Ovary (tissue), 7 donors: ENCODE measurements at regions not wholly inside any gene's neighbourhood (a gene's known extent, or its start where the extent isn't known, plus 50 kb on each side); places are given as distances from the start of the nearest gene placed in this dataset.

Source experiments
- DNase-seq, 5 donors: peaks; one replicate each; pipeline ENCODE4 v3.0.0-alpha.2; 2019 to 2020
- H3K27ac ChIP-seq, 2 donors: fragments of 200-600 bp; one replicate each; pipeline versions ENCODE4 v1.5.1 to v1.8.0; 2019 to 2022
- H3K27me3 ChIP-seq: fragments of 200-600 bp; one replicate; pipeline ENCODE4 v1.8.0; 2022
- H3K36me3 ChIP-seq: fragments of 200-600 bp; sonication (generic); one replicate; pipeline ENCODE4 v1.5.1; 2019
- H3K4me1 ChIP-seq: one replicate; pipeline ENCODE4 v1.8.1; 2013; ENCODE audit warnings: mild to moderate bottlenecking, moderate library complexity; ENCODE audit not compliant: insufficient read depth
- H3K4me3 ChIP-seq: fragments of 200-600 bp; sonication (generic); one replicate; pipeline ENCODE4 v1.5.1; 2017
- H3K9me3 ChIP-seq, 2 donors: fragments of 200-600 bp in 1 of 2; sonication (generic) in 1 of 2; one replicate each; pipeline versions ENCODE4 v1.5.1 to v1.8.1; 2013 to 2019; ENCODE audit warnings: mild to moderate bottlenecking in 1 of 2, moderate library complexity in 1 of 2
- EP300 ChIP-seq: sonication (generic); formaldehyde crosslinking; IDR thresholded peaks from one replicate; pipeline ENCODE4 v1.6.1; 2017; ENCODE audit warnings: antibody characterized with exemption
- POLR2A ChIP-seq: fragments of 450-650 bp; IDR thresholded peaks from one replicate; pipeline ENCODE4 v1.6.1; 2017; ENCODE audit warnings: antibody characterized with exemption, mild to moderate bottlenecking, moderate library complexity
- WGBS, 3 donors: extraction: QIAGEN DNeasy Blood & Tissue Kit in 1 of 3; methylation state at CpG; one replicate each; pipeline versions ENCODE4 v1.1.5 to v1.1.7; 2013 to 2017; 5-methylcytosine and 5-hydroxymethylcytosine counted together
- intact Hi-C, 4 donors: fragments of 100-400 bp; cut with DNase I; formaldehyde crosslinking; loops; one replicate each; pipeline versions ENCODE4 v1.11.0 to v1.15.1; 2022 to 2023
- TF ChIP-seq, protein P1 (sequence below), 3 donors: fragments of 450-650 bp in 2 of 3; fragments of 200-600 bp in 1 of 3; IDR thresholded peaks; one replicate each; pipeline versions ENCODE4 v1.5.1 to v1.8.0; 2016 to 2022; ENCODE audit warnings: antibody characterized with exemption in 3 of 3, mild to moderate bottlenecking in 1 of 3
- donor health status: DM: no; HTN: no; CAD: no; lungs with moderate emphysema.
- donor health status: DM: no; HTN: no; CAD: no.
- donor health status: Bipolar disorder and iron deficiency.
- donor health status: DM: no; HTN: no; CAD: no.
- donor health status: DM: yes; HTN: yes; CAD: no.

DNA sequence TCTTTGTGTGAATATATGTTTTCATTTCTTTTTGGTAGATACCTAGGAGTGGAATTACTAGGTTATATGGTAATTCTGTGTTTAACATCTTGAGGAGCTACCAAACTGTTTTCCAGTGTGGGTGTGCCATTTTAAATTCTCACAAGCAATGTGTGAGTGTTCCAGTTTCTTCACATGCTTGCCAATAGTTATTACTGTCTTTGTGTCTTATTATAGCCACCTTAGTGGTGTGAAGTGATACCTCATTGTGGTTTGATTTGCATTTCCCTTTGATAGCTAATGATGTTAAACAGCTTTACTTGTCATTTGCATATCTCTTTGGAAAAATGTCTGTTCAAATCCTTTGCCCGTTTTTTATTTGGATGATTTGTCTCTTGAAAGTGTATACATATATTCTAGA lies 513.0 kb downstream of the TMEM38B start:
- no peaks in the 10 kb centered on the region for H3K4me1 ChIP-seq
- TF ChIP-seq, protein P1, sequence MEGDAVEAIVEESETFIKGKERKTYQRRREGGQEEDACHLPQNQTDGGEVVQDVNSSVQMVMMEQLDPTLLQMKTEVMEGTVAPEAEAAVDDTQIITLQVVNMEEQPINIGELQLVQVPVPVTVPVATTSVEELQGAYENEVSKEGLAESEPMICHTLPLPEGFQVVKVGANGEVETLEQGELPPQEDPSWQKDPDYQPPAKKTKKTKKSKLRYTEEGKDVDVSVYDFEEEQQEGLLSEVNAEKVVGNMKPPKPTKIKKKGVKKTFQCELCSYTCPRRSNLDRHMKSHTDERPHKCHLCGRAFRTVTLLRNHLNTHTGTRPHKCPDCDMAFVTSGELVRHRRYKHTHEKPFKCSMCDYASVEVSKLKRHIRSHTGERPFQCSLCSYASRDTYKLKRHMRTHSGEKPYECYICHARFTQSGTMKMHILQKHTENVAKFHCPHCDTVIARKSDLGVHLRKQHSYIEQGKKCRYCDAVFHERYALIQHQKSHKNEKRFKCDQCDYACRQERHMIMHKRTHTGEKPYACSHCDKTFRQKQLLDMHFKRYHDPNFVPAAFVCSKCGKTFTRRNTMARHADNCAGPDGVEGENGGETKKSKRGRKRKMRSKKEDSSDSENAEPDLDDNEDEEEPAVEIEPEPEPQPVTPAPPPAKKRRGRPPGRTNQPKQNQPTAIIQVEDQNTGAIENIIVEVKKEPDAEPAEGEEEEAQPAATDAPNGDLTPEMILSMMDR (IDR thresholded peaks at IDR 0.05), result no peak
- TF ChIP-seq POLR2A (no peak), EP300 (no peak)
- no peaks in the 10 kb centered on the region for H3K36me3 ChIP-seq
- 50 to 60% (median 53%) methylated on average over 1 of the region's 1 CpG for WGBS, 3 donors
- H3K27me3 ChIP-seq, result peaks cover 2% of the 10 kb centered on the region
- H3K4me3 ChIP-seq, result no peak overlapping the region
- no peak overlapping the region for H3K27ac ChIP-seq
- DNase-seq, result no peak
- intact Hi-C loops, result no loop called here
- no peaks in the 10 kb centered on the region for H3K9me3 ChIP-seq

DNA sequence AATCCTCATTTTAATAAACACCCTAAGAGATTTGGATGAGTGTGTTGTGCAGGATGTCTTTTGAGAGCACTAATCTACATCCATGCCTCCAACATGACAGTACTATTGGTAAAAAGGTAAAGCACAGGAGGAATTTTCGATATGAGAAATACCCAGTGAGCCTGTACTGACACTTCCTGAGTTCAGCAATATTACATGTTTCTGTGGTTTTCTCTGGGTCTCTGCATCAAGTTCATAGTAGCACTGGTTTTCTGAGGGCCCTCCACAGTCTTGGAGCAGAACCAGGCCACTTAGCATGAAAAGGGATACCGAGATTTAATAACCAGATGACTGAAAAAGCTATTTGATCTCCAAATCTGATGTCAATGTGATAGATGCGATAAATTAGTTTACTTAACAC lies 524.1 kb downstream of the TMEM38B start:
- Histone ChIP-seq H3K27me3 (no peaks in the 10 kb centered on the region), H3K9me3 (no peaks in the 10 kb centered on the region), H3K4me3 (no peak overlapping the region), H3K4me1 (no peaks in the 10 kb centered on the region), H3K36me3 (no peaks in the 10 kb centered on the region), H3K27ac (no peak overlapping the region)
- intact Hi-C loops, result loop anchor here in 1 of 4 donors (5.0 kb wide), 1 partner anchor 979 kb away; no protein-coding TSS in a partner anchor
- TF ChIP-seq, protein P1 (IDR thresholded peaks at IDR 0.05), result no peak
- TF ChIP-seq POLR2A (no peak), EP300 (no peak)
- DNase-seq, result no peak
- 86 to 94% (median 94%) methylated on average over 3 of the region's 3 CpGs for WGBS, 3 donors

DNA sequence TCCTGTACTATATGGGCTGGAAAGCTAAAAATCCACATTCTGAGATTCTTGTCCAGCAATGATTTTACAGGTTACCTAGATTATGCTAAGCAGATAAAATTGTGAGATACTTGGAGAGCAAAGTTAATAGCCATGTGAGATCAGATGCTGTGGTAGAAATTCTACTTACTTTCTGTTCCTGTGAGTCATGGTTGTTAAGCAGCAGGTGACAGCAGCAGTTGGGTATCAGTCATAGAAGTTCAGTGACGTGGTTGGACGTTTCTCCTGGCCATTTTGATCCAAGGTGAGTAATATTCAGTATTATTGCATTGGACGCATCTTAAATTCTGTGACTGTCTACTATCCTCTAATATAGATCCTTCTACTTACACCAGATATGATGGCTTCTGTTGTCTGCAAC lies 524.5 kb downstream of the TMEM38B start:
- no peak for DNase-seq
- TF ChIP-seq POLR2A, result no peak
- no peak for TF ChIP-seq EP300
- TF ChIP-seq, protein P1 (IDR thresholded peaks at IDR 0.05), result no peak
- Histone ChIP-seq H3K36me3 (no peaks in the 10 kb centered on the region), H3K27me3 (no peaks in the 10 kb centered on the region), H3K4me3 (no peak overlapping the region), H3K27ac (no peak overlapping the region), H3K9me3 (no peaks in the 10 kb centered on the region), H3K4me1 (no peaks in the 10 kb centered on the region)
- intact Hi-C loops, result loop anchor here in 1 of 4 donors (5.0 kb wide), 1 partner anchor 978 kb away; no protein-coding TSS in a partner anchor
- 80 to 87% (median 82%) methylated on average over 3 of the region's 3 CpGs for WGBS, 3 donors

DNA sequence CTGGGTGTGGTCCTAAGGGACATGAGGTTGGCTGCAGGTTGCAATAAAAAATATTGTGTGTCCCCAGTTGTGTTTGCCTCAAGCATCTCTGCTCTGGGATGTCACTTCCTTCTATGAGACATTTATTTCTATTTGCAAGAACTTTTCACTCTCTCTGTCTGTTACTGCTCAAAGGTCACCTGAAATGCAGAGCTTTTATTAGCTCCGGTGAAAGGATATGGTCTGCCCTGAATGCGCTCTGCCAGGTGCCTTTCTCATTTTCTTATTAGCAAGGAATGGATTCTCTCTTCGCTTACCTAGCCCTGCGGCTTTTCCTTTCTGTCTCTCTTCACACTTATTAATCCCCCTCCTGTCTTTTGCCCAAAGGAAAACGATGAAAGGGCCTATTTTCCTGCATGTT lies 526.1 kb downstream of the TMEM38B start:
- Histone ChIP-seq H3K27me3 (no peaks in the 10 kb centered on the region), H3K27ac (no peak overlapping the region), H3K4me3 (no peak overlapping the region), H3K9me3 (no peaks in the 10 kb centered on the region), H3K36me3 (no peaks in the 10 kb centered on the region), H3K4me1 (no peaks in the 10 kb centered on the region)
- no peak for TF ChIP-seq EP300
- TF ChIP-seq POLR2A, result no peak
- TF ChIP-seq, protein P1 (IDR thresholded peaks at IDR 0.05), result no peak
- WGBS, 3 donors, result 84 to 94% (median 92%) methylated on average over 5 of the region's 5 CpGs
- intact Hi-C loops, result no loop called here
- DNase-seq, result no peak
